Chondrocyte (in vitro differentiated cells): ENCODE measurements at regions not wholly inside any gene's neighbourhood (a gene's known extent, or its start where the extent isn't known, plus 50 kb on each side); places are given as distances from the start of the nearest gene placed in this dataset.

Source experiments
- DNase-seq: peaks from one replicate; pipeline ENCODE4 v3.0.0; 2021; ENCODE audit warnings: mixed read lengths, low spot score
- H3K27ac Mint-ChIP-seq: one replicate; pipeline ENCODE4 v1.8.0; 2021; ENCODE audit warnings: mild to moderate bottlenecking, moderate library complexity, mixed read lengths; ENCODE audit not compliant: unreplicated experiment
- H3K27me3 Mint-ChIP-seq: 2 replicates; pipeline ENCODE4 v1.8.0; 2021; ENCODE audit warnings: low read depth, mixed read lengths
- H3K36me3 Mint-ChIP-seq: 2 replicates; pipeline ENCODE4 v1.8.0; 2021; ENCODE audit warnings: low read depth, mixed read lengths
- H3K4me1 Mint-ChIP-seq: 2 replicates; pipeline ENCODE4 v1.8.0; 2021; ENCODE audit warnings: low read depth, mild to moderate bottlenecking, mixed read lengths
- H3K4me3 Mint-ChIP-seq: one replicate; pipeline ENCODE4 v1.8.0; 2021; ENCODE audit warnings: mild to moderate bottlenecking, moderate library complexity, mixed read lengths; ENCODE audit not compliant: unreplicated experiment
- H3K9me3 Mint-ChIP-seq: 2 replicates; pipeline ENCODE4 v1.8.0; 2021; ENCODE audit warnings: low read depth, mixed read lengths
- CTCF ChIP-seq: fragments of 200-600 bp; sonication (generic); IDR thresholded peaks from 2 replicates; pipeline ENCODE4 v1.5.0; 2021; ENCODE audit warnings: antibody characterized with exemption, mild to moderate bottlenecking, moderate library complexity

GRCh38 chr20:48205786-48206185, 420.5 kb upstream of the SULF2 start:
- H3K4me1 Mint-ChIP-seq: no peaks in the 10 kb centered on the region
- no peaks in the 10 kb centered on the region for H3K36me3 Mint-ChIP-seq
- DNase-seq: no peak
- H3K4me3 Mint-ChIP-seq: no peak overlapping the region
- peaks cover 25% of the 10 kb centered on the region for H3K27me3 Mint-ChIP-seq
- H3K27ac Mint-ChIP-seq: no peak overlapping the region
- TF ChIP-seq CTCF: no peak
- H3K9me3 Mint-ChIP-seq: no peaks in the 10 kb centered on the region

GRCh38 chr20:48205281-48205782, 420.1 kb upstream of the SULF2 start:
- Mint-ChIP-seq H3K27ac (no peak overlapping the region), H3K4me3 (no peak overlapping the region), H3K9me3 (no peaks in the 10 kb centered on the region), H3K4me1 (no peaks in the 10 kb centered on the region), H3K27me3 (peaks cover 25% of the 10 kb centered on the region), H3K36me3 (no peaks in the 10 kb centered on the region)
- no peak for DNase-seq
- TF ChIP-seq CTCF: no peak

- DNase-seq: no peak
- Mint-ChIP-seq H3K27ac (no peak overlapping the region), H3K4me3 (no peak overlapping the region), H3K4me1 (no peaks in the 10 kb centered on the region), H3K36me3 (no peaks in the 10 kb centered on the region), H3K27me3 (peaks cover 25% of the 10 kb centered on the region), H3K9me3 (no peaks in the 10 kb centered on the region)
- no peak for TF ChIP-seq CTCF
These were observed 419.2 kb upstream of the SULF2 start for GRCh38 chr20:48204499-48204898.

DNA sequence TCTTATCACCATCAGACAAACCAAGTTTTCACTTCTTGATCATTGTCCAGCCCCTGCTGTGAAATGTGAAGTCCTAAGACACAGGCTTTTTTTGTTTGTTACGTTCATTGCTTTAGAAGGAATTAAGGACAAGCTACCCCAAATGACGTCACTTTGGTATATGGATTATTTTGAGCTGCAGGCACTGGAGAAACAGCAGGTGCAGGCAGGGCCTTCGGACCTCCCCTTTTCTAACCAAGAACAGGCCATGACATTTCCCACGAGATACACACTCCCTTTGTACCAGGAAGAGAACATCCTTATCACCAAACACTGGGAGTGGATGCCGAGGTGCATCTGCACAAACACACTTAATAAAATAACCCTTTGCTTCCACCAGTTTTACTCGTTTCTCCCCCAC, 418.0 kb upstream of the SULF2 start:
- no peaks in the 10 kb centered on the region for H3K4me1 Mint-ChIP-seq
- no peak overlapping the region for H3K27ac Mint-ChIP-seq
- no peaks in the 10 kb centered on the region for H3K36me3 Mint-ChIP-seq
- no peaks in the 10 kb centered on the region for H3K9me3 Mint-ChIP-seq
- H3K27me3 Mint-ChIP-seq: peaks cover 23% of the 10 kb centered on the region
- no peak for TF ChIP-seq CTCF
- no peak for DNase-seq
- H3K4me3 Mint-ChIP-seq: no peak overlapping the region

DNA sequence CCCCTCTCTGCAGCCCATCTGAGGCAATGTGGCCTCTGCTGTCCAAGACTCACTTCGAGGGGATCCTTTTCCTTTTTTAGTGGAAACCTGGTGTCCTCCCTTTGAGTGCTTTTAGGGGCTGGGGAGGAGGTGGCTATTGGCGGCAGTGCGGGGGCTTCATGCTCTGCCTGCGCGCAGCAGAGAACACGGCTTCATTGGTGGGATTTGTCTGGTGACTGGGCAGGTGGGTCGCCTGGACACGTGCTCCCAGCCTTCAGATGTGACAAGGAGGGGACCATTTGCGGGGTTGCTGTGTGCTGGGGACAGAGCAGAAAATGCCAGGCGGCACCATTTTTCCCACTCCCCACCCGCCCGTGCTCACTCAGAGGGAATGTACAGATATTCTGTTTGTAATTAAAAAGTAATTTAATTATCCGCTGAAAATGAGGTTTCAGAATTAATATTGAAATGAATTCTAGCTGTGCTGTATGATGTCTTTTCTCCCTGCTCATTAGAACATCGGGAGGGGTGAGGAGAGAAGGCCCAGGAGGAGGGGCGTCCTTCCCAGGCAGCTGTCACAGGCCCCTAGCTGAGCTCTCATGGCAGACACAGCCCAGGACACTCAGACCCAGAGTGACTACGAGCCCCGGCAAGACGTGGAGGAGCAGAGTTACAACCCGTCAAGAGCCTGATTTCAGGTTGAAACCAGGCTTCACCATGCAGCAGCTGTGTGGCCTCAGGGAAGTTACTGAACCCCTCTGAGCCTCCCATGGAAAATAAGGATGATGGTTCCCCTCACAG, 417.2 kb upstream of the SULF2 start:
- H3K4me1 Mint-ChIP-seq: peaks cover under 1% of the 10 kb centered on the region
- H3K36me3 Mint-ChIP-seq: no peaks in the 10 kb centered on the region
- no peaks in the 10 kb centered on the region for H3K9me3 Mint-ChIP-seq
- no peak for TF ChIP-seq CTCF
- H3K27me3 Mint-ChIP-seq: peaks cover 24% of the 10 kb centered on the region
- DNase-seq: no peak
- no peak overlapping the region for H3K27ac Mint-ChIP-seq
- H3K4me3 Mint-ChIP-seq: no peak overlapping the region
